ENCODE measurements at regions not wholly inside any gene's neighbourhood (a gene's known extent, or its start where the extent isn't known, plus 50 kb on each side); places are given as distances from the start of the nearest gene placed in this dataset.
"Not testable (repeated sequence)": the region's sequence is repeated elsewhere in the genome, so short reads cannot be mapped to it uniquely, and the experiment has no call there.

- TF ChIP-seq CTCF (IDR thresholded peaks at IDR 0.05; ENCODE audit: borderline replicate concordance, insufficient read depth, low read depth, low read length): no peak
Measured at GRCh38 chr2:193228276-193228675, 1033.5 kb upstream of the TMEFF2 start.

GRCh38 chr2:193222454-193222853, 1027.7 kb upstream of the TMEFF2 start:
- no peak overlapping the region for H3K4me3 ChIP-seq (ENCODE audit: low read depth, low read length)
- TF ChIP-seq CTCF (IDR thresholded peaks at IDR 0.05; ENCODE audit: borderline replicate concordance, insufficient read depth, low read depth, low read length): no peak

More at GRCh38 chr2:193228276-193228675, 1033.5 kb upstream of the TMEFF2 start:
- no peak overlapping the region for H3K4me3 ChIP-seq (ENCODE audit: low read depth, low read length)

GRCh38 chr2:193219413-193219812, 1024.7 kb upstream of the TMEFF2 start:
- H3K4me3 ChIP-seq (ENCODE audit: low read depth, low read length): no peak overlapping the region
- no peak for TF ChIP-seq CTCF (IDR thresholded peaks at IDR 0.05; ENCODE audit: borderline replicate concordance, insufficient read depth, low read depth, low read length)

- H3K4me3 ChIP-seq (ENCODE audit: low read depth, low read length): no peak overlapping the region
- no peak for TF ChIP-seq CTCF (IDR thresholded peaks at IDR 0.05; ENCODE audit: borderline replicate concordance, insufficient read depth, low read depth, low read length)
Measured at GRCh38 chr2:193201583-193201982, 1006.9 kb upstream of the TMEFF2 start.

DNA sequence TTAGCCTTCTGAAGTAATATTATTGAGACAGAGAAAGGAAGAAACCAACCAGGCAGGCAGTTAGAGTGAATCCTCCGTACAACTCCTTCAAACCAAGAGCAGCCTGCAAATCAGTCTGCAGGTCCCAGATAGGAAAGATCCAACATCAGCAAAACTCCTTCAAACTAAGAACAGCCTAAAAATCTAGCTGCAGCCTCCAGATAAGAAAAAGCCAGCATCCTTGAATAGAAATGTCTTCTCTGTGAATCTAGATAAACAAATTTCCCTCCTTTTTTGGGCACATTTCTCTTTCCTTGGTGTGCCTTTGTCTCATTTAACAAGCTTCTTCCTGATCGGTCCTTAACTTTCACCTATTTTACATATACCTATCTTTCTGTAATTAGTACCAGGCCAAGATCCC, 1004.6 kb upstream of the TMEFF2 start:
- TF ChIP-seq CTCF (IDR thresholded peaks at IDR 0.05; ENCODE audit: borderline replicate concordance, insufficient read depth, low read depth, low read length): no peak
- no peak overlapping the region for H3K4me3 ChIP-seq (ENCODE audit: low read depth, low read length)

DNA sequence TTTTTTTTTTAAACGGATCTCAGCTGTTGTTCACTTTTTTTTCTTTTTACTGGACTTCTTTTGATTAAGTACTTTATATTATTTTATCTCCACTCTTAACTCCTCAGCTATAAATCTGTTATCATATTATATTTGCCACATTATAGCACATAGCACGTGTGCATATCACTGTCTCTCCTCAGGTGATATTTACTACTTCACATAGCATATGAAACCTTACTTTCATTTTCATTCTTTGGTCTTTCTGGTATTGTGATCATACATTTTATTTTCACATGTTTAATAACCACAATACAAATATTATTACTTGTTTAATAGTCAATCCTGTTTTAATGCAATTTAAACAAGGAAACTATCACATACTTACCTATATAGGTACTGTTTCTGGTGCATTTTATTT, 993.1 kb upstream of the TMEFF2 start:
- no peak for TF ChIP-seq CTCF (IDR thresholded peaks at IDR 0.05; ENCODE audit: borderline replicate concordance, insufficient read depth, low read depth, low read length)
- no peak overlapping the region for H3K4me3 ChIP-seq (ENCODE audit: low read depth, low read length)

- H3K4me3 ChIP-seq (ENCODE audit: low read depth, low read length): not testable (repeated sequence)
Measured at GRCh38 chr2:193170981-193171380, 976.2 kb upstream of the TMEFF2 start.

- H3K4me3 ChIP-seq (ENCODE audit: low read depth, low read length): no peak overlapping the region
- TF ChIP-seq CTCF (IDR thresholded peaks at IDR 0.05; ENCODE audit: borderline replicate concordance, insufficient read depth, low read depth, low read length): no peak
Measured at GRCh38 chr2:193156480-193156879, 961.7 kb upstream of the TMEFF2 start.
